Astrocyte (in vitro differentiated cells and primary cell): ENCODE measurements at regions not wholly inside any gene's neighbourhood (a gene's known extent, or its start where the extent isn't known, plus 50 kb on each side); places are given as distances from the start of the nearest gene placed in this dataset.

Experiments
- DNase-seq: peaks from one replicate; pipeline ENCODE4 v3.0.0-alpha.2; 2010; ENCODE audit warnings: low read depth
- FAIRE-seq: peaks from 2 replicates; lab custom pipeline; 2011; peaks lifted over from hg19 to GRCh38; lab: Jason Lieb, UNC
- H2AFZ ChIP-seq: 2 replicates; pipeline ENCODE4 v1.6.0; 2012; ENCODE audit warnings: low read depth, low read length, inconsistent platforms
- H3K27ac ChIP-seq: 2 replicates; pipeline ENCODE4 v1.5.1; 2011; ENCODE audit warnings: low read depth, low read length, inconsistent platforms
- H3K27me3 ChIP-seq: 2 replicates; pipeline ENCODE4 v1.6.0; 2011; ENCODE audit warnings: low read length, inconsistent platforms; ENCODE audit not compliant: insufficient read depth
- H3K36me3 ChIP-seq: 2 replicates; pipeline ENCODE4 v1.5.1; 2011; ENCODE audit warnings: low read length, inconsistent platforms; ENCODE audit not compliant: insufficient read depth
- H3K4me1 ChIP-seq: 2 replicates; pipeline ENCODE4 v1.5.1; 2011; ENCODE audit warnings: low read length, inconsistent platforms; ENCODE audit not compliant: insufficient read depth
- H3K4me2 ChIP-seq: 2 replicates; pipeline ENCODE4 v1.6.0; 2012; ENCODE audit warnings: low read length, inconsistent platforms
- H3K4me3 ChIP-seq: 2 replicates; pipeline ENCODE4 v1.5.1; 2011; ENCODE audit warnings: low read depth, mild to moderate bottlenecking, low read length, inconsistent platforms; ENCODE audit not compliant: insufficient read depth
- H3K79me2 ChIP-seq: 2 replicates; pipeline ENCODE4 v1.6.0; 2012; ENCODE audit warnings: mild to moderate bottlenecking, low read length, inconsistent platforms; ENCODE audit not compliant: insufficient read depth
- H3K9ac ChIP-seq: 2 replicates; pipeline ENCODE4 v1.6.0; 2012; ENCODE audit warnings: mild to moderate bottlenecking, low read length, inconsistent platforms
- H3K9me3 ChIP-seq: 2 replicates; pipeline ENCODE4 v1.5.1; 2012; ENCODE audit warnings: low read depth, mild to moderate bottlenecking, low read length, inconsistent platforms; ENCODE audit not compliant: insufficient read depth
- H4K20me1 ChIP-seq: 2 replicates; pipeline ENCODE4 v1.6.0; 2012; ENCODE audit warnings: low read length, inconsistent platforms; ENCODE audit not compliant: insufficient read depth
- H3K27ac Mint-ChIP-seq: one replicate; pipeline ENCODE4 v1.8.0; 2021; ENCODE audit warnings: mild to moderate bottlenecking, mixed read lengths; ENCODE audit not compliant: unreplicated experiment
- H3K27me3 Mint-ChIP-seq: one replicate; pipeline ENCODE4 v1.8.0; 2021; ENCODE audit warnings: low read depth, mixed read lengths; ENCODE audit not compliant: unreplicated experiment
- H3K36me3 Mint-ChIP-seq: one replicate; pipeline ENCODE4 v1.8.0; 2021; ENCODE audit warnings: low read depth, mixed read lengths; ENCODE audit not compliant: unreplicated experiment
- H3K4me1 Mint-ChIP-seq: one replicate; pipeline ENCODE4 v1.8.0; 2021; ENCODE audit warnings: low read depth, mixed read lengths; ENCODE audit not compliant: unreplicated experiment
- H3K4me3 Mint-ChIP-seq: one replicate; pipeline ENCODE4 v1.8.0; 2021; ENCODE audit warnings: mild to moderate bottlenecking, moderate library complexity, mixed read lengths; ENCODE audit not compliant: unreplicated experiment
- H3K9me3 Mint-ChIP-seq: one replicate; pipeline ENCODE4 v1.8.0; 2021; ENCODE audit warnings: mild to moderate bottlenecking, mixed read lengths; ENCODE audit not compliant: unreplicated experiment
- EZH2 ChIP-seq: IDR thresholded peaks from 2 replicates; pipeline ENCODE4 v1.6.1; 2012; ENCODE audit warnings: mild to moderate bottlenecking, low read length, inconsistent platforms; ENCODE audit not compliant: insufficient read depth
- TF ChIP-seq, protein P1 (sequence below): IDR thresholded peaks from 2 replicates; pipeline ENCODE4 v1.5.1; 2011; ENCODE audit warnings: low read depth, mild to moderate bottlenecking, inconsistent platforms, low read length, moderate library complexity; ENCODE audit not compliant: insufficient read depth

DNA sequence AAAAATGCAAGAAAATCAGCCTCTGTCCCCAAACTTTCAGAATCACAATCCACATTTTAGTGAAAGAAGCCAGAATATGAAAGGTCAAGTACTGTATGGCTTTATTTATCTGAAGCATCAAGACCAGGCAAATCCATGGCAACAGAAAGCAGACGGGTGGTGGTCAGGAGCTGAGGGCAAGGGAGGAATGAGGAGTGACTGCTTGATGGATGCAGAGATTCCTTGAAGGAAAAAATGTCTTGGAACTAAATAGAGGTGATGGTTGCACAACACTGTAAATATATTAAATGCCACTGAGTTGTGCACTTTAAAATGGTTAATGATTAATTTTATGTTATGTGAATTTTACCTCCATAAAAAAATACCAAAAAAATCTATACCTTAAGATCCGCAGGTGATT, 165.1 kb downstream of the GXYLT1 start:
- no peak overlapping the region for H3K9ac ChIP-seq
- peaks cover 3% of the 10 kb centered on the region for H3K9me3 Mint-ChIP-seq
- H3K27me3 ChIP-seq: no peaks in the 10 kb centered on the region
- no peak for TF ChIP-seq EZH2
- TF ChIP-seq, protein P1, sequence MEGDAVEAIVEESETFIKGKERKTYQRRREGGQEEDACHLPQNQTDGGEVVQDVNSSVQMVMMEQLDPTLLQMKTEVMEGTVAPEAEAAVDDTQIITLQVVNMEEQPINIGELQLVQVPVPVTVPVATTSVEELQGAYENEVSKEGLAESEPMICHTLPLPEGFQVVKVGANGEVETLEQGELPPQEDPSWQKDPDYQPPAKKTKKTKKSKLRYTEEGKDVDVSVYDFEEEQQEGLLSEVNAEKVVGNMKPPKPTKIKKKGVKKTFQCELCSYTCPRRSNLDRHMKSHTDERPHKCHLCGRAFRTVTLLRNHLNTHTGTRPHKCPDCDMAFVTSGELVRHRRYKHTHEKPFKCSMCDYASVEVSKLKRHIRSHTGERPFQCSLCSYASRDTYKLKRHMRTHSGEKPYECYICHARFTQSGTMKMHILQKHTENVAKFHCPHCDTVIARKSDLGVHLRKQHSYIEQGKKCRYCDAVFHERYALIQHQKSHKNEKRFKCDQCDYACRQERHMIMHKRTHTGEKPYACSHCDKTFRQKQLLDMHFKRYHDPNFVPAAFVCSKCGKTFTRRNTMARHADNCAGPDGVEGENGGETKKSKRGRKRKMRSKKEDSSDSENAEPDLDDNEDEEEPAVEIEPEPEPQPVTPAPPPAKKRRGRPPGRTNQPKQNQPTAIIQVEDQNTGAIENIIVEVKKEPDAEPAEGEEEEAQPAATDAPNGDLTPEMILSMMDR: no peak
- no peak overlapping the region for H3K27ac ChIP-seq
- FAIRE-seq (no peak), DNase-seq (no peak)
- no peak overlapping the region for H3K4me3 ChIP-seq
- H3K27me3 Mint-ChIP-seq: no peaks in the 10 kb centered on the region
- H4K20me1 ChIP-seq: no peaks in the 10 kb centered on the region
- no peaks in the 10 kb centered on the region for H3K79me2 ChIP-seq
- H3K4me1 ChIP-seq: no peaks in the 10 kb centered on the region
- peaks cover 2% of the 10 kb centered on the region for H3K9me3 ChIP-seq
- no peak overlapping the region for H2AFZ ChIP-seq
- H3K4me3 Mint-ChIP-seq: no peak overlapping the region
- H3K27ac Mint-ChIP-seq: no peak overlapping the region
- H3K36me3 Mint-ChIP-seq: no peaks in the 10 kb centered on the region
- no peaks in the 10 kb centered on the region for H3K36me3 ChIP-seq
- H3K4me1 Mint-ChIP-seq: peaks cover 11% of the 10 kb centered on the region
- no peak overlapping the region for H3K4me2 ChIP-seq

DNA sequence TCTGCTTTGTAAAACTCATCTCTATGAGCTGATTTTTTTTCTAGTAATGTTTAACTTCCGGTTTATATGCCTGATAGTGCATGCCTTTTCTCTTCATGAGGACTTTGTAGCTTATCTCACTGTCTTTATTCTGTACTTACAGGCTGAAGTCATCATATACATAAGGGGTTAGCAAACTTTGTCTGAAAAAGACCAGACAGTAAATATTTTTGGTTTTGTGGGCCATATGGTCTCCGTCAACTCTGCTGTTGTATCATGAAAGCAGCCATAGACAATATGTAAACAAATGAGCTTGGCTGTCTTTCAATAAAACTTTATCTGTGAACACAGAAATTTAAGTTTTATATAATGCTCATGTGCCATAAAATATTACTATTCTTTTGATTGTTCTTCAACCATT, 172.1 kb downstream of the GXYLT1 start:
- H3K9ac ChIP-seq: no peak overlapping the region
- no peak overlapping the region for H3K27ac Mint-ChIP-seq
- no peaks in the 10 kb centered on the region for H3K9me3 ChIP-seq
- H2AFZ ChIP-seq: no peak overlapping the region
- no peak for DNase-seq
- H3K79me2 ChIP-seq: no peaks in the 10 kb centered on the region
- no peaks in the 10 kb centered on the region for H4K20me1 ChIP-seq
- no peaks in the 10 kb centered on the region for H3K27me3 Mint-ChIP-seq
- H3K27ac ChIP-seq: no peak overlapping the region
- H3K4me3 ChIP-seq: no peak overlapping the region
- TF ChIP-seq EZH2: no peak
- TF ChIP-seq, protein P1: no peak
- no peaks in the 10 kb centered on the region for H3K36me3 ChIP-seq
- no peaks in the 10 kb centered on the region for H3K36me3 Mint-ChIP-seq
- H3K4me2 ChIP-seq: no peak overlapping the region
- FAIRE-seq: no peak
- peaks cover 8% of the 10 kb centered on the region for H3K4me1 Mint-ChIP-seq
- no peak overlapping the region for H3K4me3 Mint-ChIP-seq
- no peaks in the 10 kb centered on the region for H3K4me1 ChIP-seq
- H3K9me3 Mint-ChIP-seq: no peaks in the 10 kb centered on the region
- no peaks in the 10 kb centered on the region for H3K27me3 ChIP-seq

DNA sequence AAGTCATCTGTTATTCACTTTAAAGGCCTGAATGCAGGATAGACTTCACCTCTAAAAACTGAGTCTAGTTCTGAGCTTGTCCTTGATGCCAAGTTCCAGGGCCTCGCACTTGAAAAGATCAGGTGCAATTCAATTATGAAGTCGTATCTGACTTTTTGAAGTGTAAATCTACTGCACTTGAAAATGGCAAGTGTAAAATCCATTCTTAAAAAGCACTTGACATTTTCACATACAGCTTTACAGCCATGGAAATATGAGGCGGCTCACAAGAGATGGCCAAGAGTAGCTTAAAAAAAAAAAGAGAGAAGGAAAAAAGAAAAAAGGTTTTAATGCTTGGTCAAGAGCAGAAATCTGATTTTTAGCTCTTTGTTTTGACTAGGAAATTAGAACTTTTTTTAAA, 172.5 kb downstream of the GXYLT1 start:
- Mint-ChIP-seq H3K4me3 (no peak overlapping the region), H3K27ac (no peak overlapping the region), H3K4me1 (peaks cover 9% of the 10 kb centered on the region), H3K27me3 (no peaks in the 10 kb centered on the region), H3K9me3 (no peaks in the 10 kb centered on the region), H3K36me3 (no peaks in the 10 kb centered on the region)
- Histone ChIP-seq H3K27ac (no peak overlapping the region), H3K9ac (no peak overlapping the region), H3K79me2 (no peaks in the 10 kb centered on the region), H3K9me3 (no peaks in the 10 kb centered on the region), H3K4me3 (no peak overlapping the region), H3K36me3 (no peaks in the 10 kb centered on the region), H3K4me2 (no peak overlapping the region), H3K27me3 (no peaks in the 10 kb centered on the region), H3K4me1 (no peaks in the 10 kb centered on the region), H2AFZ (no peak overlapping the region), H4K20me1 (no peaks in the 10 kb centered on the region)
- FAIRE-seq (no peak), DNase-seq (no peak)
- TF ChIP-seq, protein P1: no peak
- no peak for TF ChIP-seq EZH2
